ENCODE measurements at regions not wholly inside any gene's neighbourhood (a gene's known extent, or its start where the extent isn't known, plus 50 kb on each side); places are given as distances from the start of the nearest gene placed in this dataset.

GRCh38 chr16:77488652-77489051, 53.8 kb upstream of the ADAMTS18 start:
- H3K18ac ChIP-seq (ENCODE audit: extremely low read depth, low read length) = no peak overlapping the region
- no peak overlapping the region for H3K4me2 ChIP-seq (ENCODE audit: insufficient read depth in 1 of 2, low read depth in 2 of 2, low read length in 2 of 2)
- no peak overlapping the region for H4K8ac ChIP-seq (ENCODE audit: extremely low read depth, insufficient read depth, low read length)
- no peak for FAIRE-seq
- no peak overlapping the region for H2BK120ac ChIP-seq (replicated peaks; ENCODE audit: low read depth, low read length)
- no peak overlapping the region for H4K91ac ChIP-seq (replicated peaks; ENCODE audit: insufficient read length, low read length)
- H2BK20ac ChIP-seq (ENCODE audit: low read length) = no peak overlapping the region
- no peaks in the 10 kb centered on the region for H4K20me1 ChIP-seq (replicated peaks in 1 of 2; ENCODE audit: control insufficient read depth in 1 of 2, insufficient read depth in 2 of 2, low read length in 2 of 2)
- WGBS, 2 experiments (ENCODE audit: extremely low coverage in 1 of 2, insufficient coverage in 1 of 2, insufficient read length in 1 of 2, insufficient replicate concordance in 2 of 2, low coverage in 1 of 2, low lambda C conversion rate in 2 of 2, missing lambda C conversion rate in 1 of 2) = 78% methylated on average over 3 of the region's 3 CpGs; no CpG with 5 or more reads in 1 of the 2 experiments
- no peak overlapping the region for H3K23ac ChIP-seq (ENCODE audit: insufficient read length)
- no peak overlapping the region for H2BK15ac ChIP-seq (ENCODE audit: low read length)
- H3K79me2 ChIP-seq (ENCODE audit: control insufficient read depth in 1 of 2, insufficient read depth in 2 of 2, low read length in 2 of 2) = no peaks in the 10 kb centered on the region
- H3K14ac ChIP-seq (ENCODE audit: insufficient read length) = no peak overlapping the region
- no peak overlapping the region for H3K4me3 ChIP-seq (ENCODE audit: extremely low read depth in 1 of 4, insufficient read depth in 2 of 4, low read depth in 3 of 4, low read length in 4 of 4)
- H4K5ac ChIP-seq (ENCODE audit: insufficient read length, low read depth, low read length) = no peak overlapping the region
- H3K4me1 ChIP-seq (replicated peaks in 1 of 4; ENCODE audit: control insufficient read depth in 3 of 4, insufficient read depth in 4 of 4, low read length in 3 of 4) = no peaks in the 10 kb centered on the region
- no peaks in the 10 kb centered on the region for H3K36me3 ChIP-seq (ENCODE audit: control insufficient read depth in 2 of 4, insufficient read depth in 4 of 4, low read length in 3 of 4)
- no peak overlapping the region for H3K56ac ChIP-seq (replicated peaks; ENCODE audit: insufficient read length, low read depth, low read length)
- no peak for DNase-seq (ENCODE audit: low read depth in 1 of 2, low spot score in 2 of 2)
- H2BK5ac ChIP-seq (ENCODE audit: low read depth, low read length) = no peak overlapping the region
- H3K9ac ChIP-seq (replicated peaks in 1 of 4; ENCODE audit: extremely low read depth in 1 of 4, low read depth in 3 of 4, low read length in 3 of 4) = no peak overlapping the region
- POLR2A ChIA-PET (ENCODE audit: partially characterized antibody) = interaction anchor here (0.6 kb wide), 1 partner anchor 307 kb away, joined by 3 read pairs; no protein-coding TSS in a partner anchor
- H3K9me3 ChIP-seq (ENCODE audit: insufficient read depth in 2 of 2, low read depth in 1 of 2, low read length in 1 of 2) = no peaks in the 10 kb centered on the region
- CTCF ChIA-PET (ENCODE audit: partially characterized antibody) = interaction anchor here (0.6 to 1.0 kb wide), 3 partner anchors 9 to 94 kb away, joined by 3 to 4 read pairs (median 3); no protein-coding TSS in a partner anchor
- no peak overlapping the region for H2BK12ac ChIP-seq (ENCODE audit: low read depth, low read length)
- no peaks in the 10 kb centered on the region for H3K79me1 ChIP-seq (ENCODE audit: low read depth, low read length)
- no peak overlapping the region for H2AFZ ChIP-seq (ENCODE audit: low read length)
- no peak overlapping the region for H3K4ac ChIP-seq (replicated peaks; ENCODE audit: insufficient read length, low read depth, low read length)
- H2AK5ac ChIP-seq (ENCODE audit: low read depth, low read length) = no peak overlapping the region
- H3K23me2 ChIP-seq (ENCODE audit: low read depth, low read length) = no peaks in the 10 kb centered on the region
- no peaks in the 10 kb centered on the region for H3K27me3 ChIP-seq (replicated peaks in 1 of 4; ENCODE audit: control insufficient read depth in 3 of 4, extremely low read depth in 1 of 4, insufficient read depth in 3 of 4, low read length in 3 of 4)
- no peak overlapping the region; the same call in 1 of the 2 replicates for H3K27ac ChIP-seq (ENCODE audit: low read depth, low read length)
- TF ChIP-seq EGR1 (IDR thresholded peaks at IDR 0.05; ENCODE audit: borderline replicate concordance, low read depth, low read length) (no peak), CREB1 (IDR thresholded peaks at IDR 0.05) (no peak), EZH2 (IDR thresholded peaks at IDR 0.05; ENCODE audit: low read depth, low read length, severe bottlenecking) (no peak), HDAC6 (IDR thresholded peaks at IDR 0.05; ENCODE audit: low read depth, low read length) (no peak), POU5F1 (IDR thresholded peaks at IDR 0.05; ENCODE audit: low read depth, low read length) (no peak), RAD21 (IDR thresholded peaks at IDR 0.05 in 1 of 2, conservative IDR thresholded peaks at IDR 0.05 in 1 of 2; ENCODE audit: low read depth in 2 of 2, low read length in 2 of 2) (no peak), ATF3 (IDR thresholded peaks at IDR 0.05; ENCODE audit: insufficient read depth, low read depth, low read length) (no peak), RNF2 (IDR thresholded peaks at IDR 0.05; ENCODE audit: borderline replicate concordance, low read depth, low read length, missing control alignments, poor library complexity, severe bottlenecking) (no peak), ATF2 (IDR thresholded peaks at IDR 0.05; ENCODE audit: low read length) (no peak), CBX5 (IDR thresholded peaks at IDR 0.05; ENCODE audit: low read depth, low read length) (no peak), SP2 (IDR thresholded peaks at IDR 0.05; ENCODE audit: low read length) (no peak)

All from H1 (cell line).